ENCODE measurements at regions not wholly inside any gene's neighbourhood (a gene's known extent, or its start where the extent isn't known, plus 50 kb on each side); places are given as distances from the start of the nearest gene placed in this dataset.

GRCh38 chr4:56146956-56147355 is 198.2 kb downstream of the CEP135 start:
- no peak for TF ChIP-seq NBN (conservative IDR thresholded peaks at IDR 0.05)
- no peak for TF ChIP-seq ESRRA (CRISPR knock-in tag; IDR thresholded peaks at IDR 0.05; ENCODE audit: low read depth)
- no peak for TF ChIP-seq SP1 (IDR thresholded peaks at IDR 0.05)
- no peak for TF ChIP-seq SP1 (CRISPR knock-in tag; IDR thresholded peaks at IDR 0.05)
- TF ChIP-seq TEF (CRISPR knock-in tag; IDR thresholded peaks at IDR 0.05), result no peak
- TF ChIP-seq KMT2A (CRISPR knock-in tag; IDR thresholded peaks at IDR 0.05), result no peak
- TF ChIP-seq SIN3A (IDR thresholded peaks at IDR 0.05; ENCODE audit: borderline replicate concordance, low read depth, low read length), result no peak
- no peak for TF ChIP-seq NR3C1 (CRISPR knock-in tag; IDR thresholded peaks at IDR 0.05)
- no peak for TF ChIP-seq PATZ1 (CRISPR knock-in tag; IDR thresholded peaks at IDR 0.05)
- no peak for TF ChIP-seq STAT5B (CRISPR knock-in tag; IDR thresholded peaks at IDR 0.05)
- no peak for TF ChIP-seq HMG20B (CRISPR knock-in tag; conservative IDR thresholded peaks at IDR 0.05)
- TF ChIP-seq EZH2 (conservative IDR thresholded peaks at IDR 0.05; ENCODE audit: low read depth, low read length), result no peak
- TF ChIP-seq ZFP36L2 (CRISPR knock-in tag; IDR thresholded peaks at IDR 0.05), result no peak
- no peak for TF ChIP-seq TCF12 (IDR thresholded peaks at IDR 0.05)
- no peak for TF ChIP-seq TCF12 (CRISPR knock-in tag; IDR thresholded peaks at IDR 0.05)
- TF ChIP-seq SKI (IDR thresholded peaks at IDR 0.05; ENCODE audit: partially characterized antibody), result no peak

Measured in HepG2 (cell line).